Heart right ventricle (tissue), 16 donors: ENCODE measurements at regions not wholly inside any gene's neighbourhood (a gene's known extent, or its start where the extent isn't known, plus 50 kb on each side); places are given as distances from the start of the nearest gene placed in this dataset.

Source experiments
- ATAC-seq, 8 donors: fragments of 200-7000 bp; cut with Tn5 transposase; one replicate each; pipeline ENCODE4 v1.9.1; 2020; ENCODE audit warnings: mild to moderate bottlenecking in 8 of 8, moderate library complexity in 8 of 8, moderate number of reproducible peaks in 1 of 8
- DNase-seq, 2 donors: peaks; one replicate each; pipeline ENCODE4 v3.0.0-alpha.2; 2020
- H3K27ac ChIP-seq, 10 donors: fragments of 200-600 bp; sonication (generic) in 2 of 10; one replicate each; pipeline versions ENCODE4 v1.5.0 to v1.8.0; 2020 to 2022; ENCODE audit warnings: mild to moderate bottlenecking in 3 of 10
- H3K27me3 ChIP-seq, 7 donors: fragments of 200-600 bp; one replicate each; pipeline ENCODE4 v1.8.0; 2021 to 2022; ENCODE audit warnings: mild to moderate bottlenecking in 2 of 7
- H3K36me3 ChIP-seq, 9 donors: fragments of 200-600 bp; sonication (generic) in 1 of 9; one replicate each; pipeline versions ENCODE4 v1.5.0 to v1.8.0; 2020 to 2022; ENCODE audit warnings: mild to moderate bottlenecking in 2 of 9
- H3K4me1 ChIP-seq, 9 donors: fragments of 200-600 bp; sonication (generic) in 1 of 9; one replicate each; pipeline versions ENCODE4 v1.5.0 to v1.8.0; 2020 to 2022; ENCODE audit warnings: mild to moderate bottlenecking in 4 of 9
- H3K4me3 ChIP-seq, 10 donors: fragments of 200-600 bp; sonication (generic) in 2 of 10; one replicate each; pipeline versions ENCODE4 v1.5.0 to v1.8.0; 2020 to 2022; ENCODE audit warnings: mild to moderate bottlenecking in 7 of 10, moderate library complexity in 2 of 10
- H3K9me3 ChIP-seq, 11 donors: fragments of 200-600 bp in 10 of 11; sonication (generic) in 2 of 11; one replicate each; pipeline versions ENCODE4 v1.5.0 to v1.8.0; 2013 to 2022; ENCODE audit warnings: mild to moderate bottlenecking in 2 of 11, control low read depth in 1 of 11, moderate library complexity in 1 of 11
- CTCF ChIP-seq, 9 donors: fragments of 200-600 bp; sonication (generic) in 2 of 9; IDR thresholded peaks; one replicate each; pipeline versions ENCODE4 v1.5.0 to v1.8.0; 2021 to 2022; ENCODE audit warnings: antibody characterized with exemption in 9 of 9, mild to moderate bottlenecking in 5 of 9, moderate library complexity in 1 of 9
- WGBS, 2 donors: extraction: QIAGEN DNeasy Blood & Tissue Kit; methylation state at CpG; one replicate each; pipeline ENCODE4 v1.1.7; 2013; ENCODE audit warnings: inconsistent platforms in 1 of 2; 5-methylcytosine and 5-hydroxymethylcytosine counted together
- intact Hi-C, 10 donors: fragments of 100-400 bp; cut with DNase I; formaldehyde crosslinking; loops; one replicate each; pipeline versions ENCODE4 v1.11.1 to v1.14.2; 2022
- donor health status: Arrhythmogenic right ventricular cardiomyopathy.
- donor health status: ischemic (EF 13 %, LVEDD 7.1; RV severe dilation, severe dysfunction).
- donor health status: healthy with polysubstance abuse.
- donor health status: DM: no; HTN: yes; CAD: no.
- donor health status: DM: no; HTN: no; CAD: no.
- donor health status: ischemic (EF 25% LVEDD 6.9; RV normal size, moderate dysfunction).
- donor health status: ischemic (EF 25% LVEDD 5.7; RV mildly dilated, moderate dysfunction).
- donor health status: healthy.
- donor health status: DM: yes; HTN: yes; CAD: no.
- donor health status: Ischemic cardiomyopathy.
- donor health status: ischemic (EF 35%, LVEDD 5.7; RV mildly dilated, moderate dysfunction).
- donor health status: nonischemic (EF 11% LVEDD 7.7; RV severe dilation, severe dysfunction).
- donor health status: DM: yes; HTN: yes; CAD: no.
- donor health status: PGD.
- donor health status: ischemic (EF 29% LVEDD 5.4; RV normal size, mild dysfunction).
- donor health status: nonischemic (EF 23%, LVEDD 6.1; RV moderate dilation, normal function).

DNA sequence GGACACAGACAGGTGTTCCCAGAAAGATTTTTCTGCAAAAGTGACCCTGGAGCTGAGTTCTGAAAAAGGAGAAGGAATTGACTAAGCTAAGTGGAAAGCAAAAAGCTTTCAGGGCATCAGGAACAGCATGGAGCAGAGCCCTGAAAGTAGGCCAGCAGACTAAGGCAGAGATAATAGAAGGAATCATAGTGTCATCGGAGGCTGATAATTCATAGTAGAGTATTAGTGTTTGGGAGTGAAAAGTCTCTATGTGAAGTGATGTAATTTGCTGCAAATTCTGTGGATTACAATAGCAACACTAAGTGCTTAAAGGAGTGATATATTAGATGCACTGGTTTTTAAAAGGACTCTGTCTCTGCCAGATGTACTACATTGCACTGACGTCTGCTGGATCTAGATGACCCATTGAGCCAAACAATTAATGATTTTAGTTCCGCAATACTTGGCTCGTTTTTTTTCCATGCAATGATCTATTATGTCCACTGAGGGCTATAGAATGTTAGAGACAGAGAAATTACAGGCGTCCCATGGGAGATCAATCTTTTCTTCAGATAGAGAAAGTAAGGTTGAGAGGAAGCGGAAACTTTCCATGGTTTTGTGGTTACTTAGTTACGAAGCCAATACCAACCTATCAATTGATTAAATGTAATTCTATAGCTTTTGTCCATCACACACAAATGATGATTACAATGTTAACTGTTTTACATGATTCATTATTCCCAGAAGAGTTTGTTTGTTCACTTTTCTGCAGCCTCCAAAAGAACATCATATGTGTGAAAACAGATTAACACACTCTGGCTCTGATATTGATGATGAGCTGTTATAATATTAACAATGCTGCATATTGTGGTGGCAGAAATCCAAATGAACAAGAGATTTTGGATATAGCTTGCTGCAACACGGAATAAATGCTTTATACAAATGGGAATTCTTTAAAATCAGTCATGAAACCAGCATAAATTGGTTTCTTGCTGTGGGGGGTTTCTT is 143.7 kb downstream of the MC4R start:
- ATAC-seq (no peak), DNase-seq (no peak)
- WGBS, 2 donors = 63 to 69% methylated on average over 8 of the region's 8 CpGs
- H3K27ac ChIP-seq = no peak overlapping the region
- H3K27me3 ChIP-seq = no peaks in the 10 kb centered on the region
- H3K9me3 ChIP-seq = peaks cover 0 to 25% (median 8%) of the 10 kb centered on the region in 11 donors
- H3K4me1 ChIP-seq = no peaks in the 10 kb centered on the region
- TF ChIP-seq CTCF (IDR thresholded peaks at IDR 0.05) = no peak
- no peaks in the 10 kb centered on the region for H3K36me3 ChIP-seq
- H3K4me3 ChIP-seq = no peak overlapping the region
- intact Hi-C loops = no loop called here

GRCh38 chr18:60215432-60215831 is 157.1 kb downstream of the MC4R start:
- intact Hi-C loops = no loop called here
- no peak for TF ChIP-seq CTCF (IDR thresholded peaks at IDR 0.05)
- H3K4me1 ChIP-seq = no peaks in the 10 kb centered on the region

DNA sequence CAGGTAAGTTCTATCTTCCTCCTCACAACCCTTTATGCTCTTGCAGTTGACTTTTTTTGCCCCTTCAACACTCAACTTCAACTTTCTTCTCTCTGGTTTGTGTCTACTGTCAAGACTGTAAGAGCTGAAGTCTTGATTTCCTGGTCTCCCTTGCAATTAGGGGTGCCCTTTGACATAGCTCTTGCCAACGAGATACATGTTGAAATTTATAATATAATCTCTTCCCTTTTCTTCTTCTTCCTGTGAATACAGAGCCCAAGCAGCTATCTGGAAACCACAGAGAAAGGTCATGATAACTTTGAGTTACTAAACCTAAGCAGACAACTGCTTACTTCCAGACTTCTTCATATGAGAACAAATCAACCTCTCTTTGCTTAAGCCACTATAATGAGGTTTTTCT is 163.5 kb downstream of the MC4R start:
- intact Hi-C loops = no loop called here
- no peak for ATAC-seq
- 26 to 35% methylated on average over 1 of the region's 1 CpG for WGBS, 2 donors
- DNase-seq = no peak
- Histone ChIP-seq H3K4me1 (no peaks in the 10 kb centered on the region), H3K36me3 (no peaks in the 10 kb centered on the region), H3K27me3 (peaks cover 0 to 5% (median 0%) of the 10 kb centered on the region in 7 donors), H3K27ac (no peak overlapping the region), H3K9me3 (no peaks in the 10 kb centered on the region), H3K4me3 (no peak overlapping the region)
- TF ChIP-seq CTCF (IDR thresholded peaks at IDR 0.05) = no peak

More at GRCh38 chr18:60215432-60215831, 157.1 kb downstream of the MC4R start:
- Histone ChIP-seq H3K27me3 (no peaks in the 10 kb centered on the region), H3K4me3 (no peak overlapping the region), H3K9me3 (no peaks in the 10 kb centered on the region), H3K27ac (no peak overlapping the region), H3K36me3 (no peaks in the 10 kb centered on the region)
- no peak for DNase-seq
- WGBS, 2 donors = 65 to 68% methylated on average over 5 of the region's 5 CpGs
- no peak for ATAC-seq

DNA sequence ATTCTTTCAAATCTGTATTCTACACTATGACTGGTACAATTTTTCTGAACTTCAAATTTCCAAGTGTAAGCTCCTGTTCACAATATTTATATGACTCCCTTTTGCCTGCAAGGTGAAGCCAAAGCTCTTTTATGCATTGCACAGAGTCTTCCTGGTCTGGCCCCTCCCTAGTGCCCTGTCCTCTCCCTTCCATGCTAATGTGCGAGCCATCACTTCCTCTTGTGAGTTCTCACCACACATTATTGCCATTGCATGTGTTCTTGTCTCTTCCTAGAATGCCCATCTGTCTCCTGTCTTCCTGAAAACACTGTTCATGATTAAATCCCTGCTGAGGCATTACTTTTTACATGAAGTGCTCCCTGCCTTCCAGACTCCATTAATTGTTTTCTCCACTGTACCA is 169.9 kb downstream of the MC4R start:
- H3K36me3 ChIP-seq = no peaks in the 10 kb centered on the region
- no peak overlapping the region for H3K4me3 ChIP-seq
- H3K4me1 ChIP-seq = no peaks in the 10 kb centered on the region
- ATAC-seq (no peak), DNase-seq (no peak)
- no peak for TF ChIP-seq CTCF (IDR thresholded peaks at IDR 0.05)
- peaks cover 0 to 3% (median 0%) of the 10 kb centered on the region in 11 donors for H3K9me3 ChIP-seq
- 33 to 50% methylated on average over 1 of the region's 1 CpG for WGBS, 2 donors
- H3K27me3 ChIP-seq = no peaks in the 10 kb centered on the region
- H3K27ac ChIP-seq = no peak overlapping the region
- intact Hi-C loops = no loop called here
